HepG2 (cell line): ENCODE measurements at regions not wholly inside any gene's neighbourhood (a gene's known extent, or its start where the extent isn't known, plus 50 kb on each side); places are given as distances from the start of the nearest gene placed in this dataset.

Source experiments
- ATAC-seq: fragments of 200-7000 bp; cut with Tn5 transposase; 3 replicates; pipeline ENCODE4 v1.9.1; 2020; ENCODE audit warnings: mild to moderate bottlenecking, moderate library complexity
- BruUV-seq: library from RNA; stranded (reverse); fragments of 400-500 nt; replicated peaks from 2 replicates; lab custom pipeline; 2021; lab: Mats Ljungman, UMichigan
- CTCF ChIA-PET: fragments of 300-600 bp; formaldehyde crosslinking; extraction: SDS; loops from one replicate; lab custom pipeline; 2021; ENCODE audit warnings: low total read pairs, inconsistent platforms, low intra/inter-chr PET ratio; lab: Yijun Ruan, JAX
- POLR2A ChIA-PET: fragments of 350-600 bp; sonication (Branson Sonifier 250); formaldehyde crosslinking; loops from one replicate; lab custom pipeline; 2020; ENCODE audit warnings: antibody characterized with exemption, inconsistent platforms; lab: Yijun Ruan, JAX
- DNase-seq: peaks from one replicate; pipeline ENCODE4 v3.0.0-alpha.2; 2015; ENCODE audit warnings: low spot score
- FAIRE-seq: peaks from 3 replicates; lab custom pipeline; 2011; peaks lifted over from hg19 to GRCh38; lab: Jason Lieb, UNC
- H2AFZ ChIP-seq: one replicate; pipeline ENCODE4 v1.6.1; 2011; ENCODE audit warnings: low read length, inconsistent platforms
- H3K27ac ChIP-seq: fragments of 300-600 bp; 3 replicates; pipeline ENCODE4 v1.8.0; 2011; ENCODE audit warnings: mixed run types, mild to moderate bottlenecking, mixed read lengths, low read length, inconsistent platforms; ENCODE audit not compliant: insufficient read depth; ENCODE audit errors: extremely low read length
- H3K27me3 ChIP-seq, 2 experiments: fragments of 200-600 bp in 1 of 2; 2 replicates in 1 of 2; 3 replicates in 1 of 2; pipeline versions ENCODE4 v1.6.0 to v1.8.0; 2011; ENCODE audit warnings: low read length in 2 of 2, mild to moderate bottlenecking in 2 of 2, moderate library complexity in 2 of 2, inconsistent platforms in 1 of 2; ENCODE audit not compliant: insufficient read depth in 2 of 2, control insufficient read depth in 1 of 2
- H3K36me3 ChIP-seq, 2 experiments: fragments of 200-600 bp in 1 of 2; replicated peaks in 1 of 2; 2 replicates in 1 of 2; 3 replicates in 1 of 2; pipeline versions ENCODE4 v1.5.1 to v1.8.0; 2011; ENCODE audit warnings: low read length in 2 of 2, inconsistent platforms in 1 of 2; ENCODE audit not compliant: insufficient read depth in 2 of 2, control insufficient read depth in 1 of 2
- H3K4me1 ChIP-seq: 2 replicates; pipeline ENCODE4 v1.5.1; 2012; ENCODE audit warnings: low read length, inconsistent platforms; ENCODE audit not compliant: insufficient read depth
- H3K4me2 ChIP-seq: 2 replicates; pipeline ENCODE4 v1.6.0; 2011; ENCODE audit warnings: low read depth, low read length, inconsistent platforms
- H3K4me3 ChIP-seq, 3 experiments: fragments of 200-600 bp in 1 of 3; sonication (generic), shearing (Covaris generic) in 1 of 3; replicated peaks in 1 of 3; 2 replicates each; pipeline ENCODE4 v1.5.1; 2011 to 2016; ENCODE audit warnings: low read length in 3 of 3, inconsistent platforms in 2 of 3, low read depth in 2 of 3, mild to moderate bottlenecking in 2 of 3, control low read depth in 1 of 3, mixed read lengths in 1 of 3; ENCODE audit not compliant: insufficient read depth in 1 of 3
- H3K79me2 ChIP-seq: one replicate; pipeline ENCODE4 v1.6.1; 2011; ENCODE audit warnings: low read length, inconsistent platforms; ENCODE audit not compliant: insufficient read depth
- H3K9ac ChIP-seq: 2 replicates; pipeline ENCODE4 v1.6.0; 2011; ENCODE audit warnings: mild to moderate bottlenecking, low read depth, low read length, inconsistent platforms; ENCODE audit not compliant: insufficient read depth
- H3K9me3 ChIP-seq: 2 replicates; pipeline ENCODE4 v1.5.1; 2012; ENCODE audit warnings: mild to moderate bottlenecking, low read length
- H4K20me1 ChIP-seq: 2 replicates; pipeline ENCODE4 v1.6.0; 2011; ENCODE audit warnings: inconsistent platforms, mild to moderate bottlenecking, low read length, moderate library complexity; ENCODE audit not compliant: insufficient read depth
- GABPA ChIP-seq, 2 experiments: IDR thresholded peaks; 2 replicates each; pipeline ENCODE4 v1.6.1; 2011 to 2016; ENCODE audit warnings: low read depth in 2 of 2, low read length in 1 of 2, missing biosample characterization in 1 of 2, missing genetic modification characterization in 1 of 2
- ISX ChIP-seq: sonication (generic); formaldehyde crosslinking; conservative IDR thresholded peaks from 2 replicates; pipeline ENCODE4 v1.5.0; 2020; ENCODE audit warnings: missing genetic modification reagents
- NFE2L2 ChIP-seq: fragments of 150-350 bp; IDR thresholded peaks from 2 replicates; pipeline ENCODE4 v1.6.1; 2014; ENCODE audit warnings: low read length
- NR2F6 ChIP-seq, 2 experiments: IDR thresholded peaks; 2 replicates each; pipeline ENCODE4 v1.6.1; 2016; ENCODE audit warnings: antibody characterized with exemption in 1 of 2, mild to moderate bottlenecking in 1 of 2
- PHF20 ChIP-seq: sonication (generic); formaldehyde crosslinking; IDR thresholded peaks from 2 replicates; pipeline ENCODE4 v1.5.0; 2020; ENCODE audit warnings: mild to moderate bottlenecking, missing genetic modification reagents
- REPIN1 ChIP-seq: sonication (generic); formaldehyde crosslinking; IDR thresholded peaks from 2 replicates; pipeline ENCODE4 v1.8.0; 2022; ENCODE audit warnings: missing genetic modification reagents, low read depth, mild to moderate bottlenecking, borderline replicate concordance
- RFX1 ChIP-seq: fragments of 450-650 bp; IDR thresholded peaks from 2 replicates; pipeline ENCODE4 v1.6.1; 2017
- RXRA ChIP-seq: sonication (generic); formaldehyde crosslinking; IDR thresholded peaks from 2 replicates; pipeline ENCODE4 v1.5.1; 2020; ENCODE audit warnings: missing genetic modification reagents
- TCF12 ChIP-seq, 2 experiments: fragments of 450-650 bp in 1 of 2; sonication (generic) in 1 of 2; formaldehyde crosslinking in 1 of 2; IDR thresholded peaks; 2 replicates each; pipeline versions ENCODE4 v1.6.1 to v1.8.0; 2017 to 2022; ENCODE audit warnings: antibody characterized with exemption in 1 of 2, mild to moderate bottlenecking in 1 of 2, missing genetic modification reagents in 1 of 2, moderate library complexity in 1 of 2
- ZBTB26 ChIP-seq: IDR thresholded peaks from 2 replicates; pipeline ENCODE4 v1.6.1; 2016; ENCODE audit warnings: missing compliant biosample characterization, missing genetic modification reagents, borderline replicate concordance
- ZNF451 ChIP-seq: sonication (generic); formaldehyde crosslinking; IDR thresholded peaks from 2 replicates; pipeline ENCODE4 v1.5.0; 2020; ENCODE audit warnings: mild to moderate bottlenecking, missing genetic modification reagents
- ZNF512 ChIP-seq: sonication (generic); formaldehyde crosslinking; IDR thresholded peaks from 2 replicates; pipeline ENCODE4 v1.4.0; 2020; ENCODE audit warnings: mild to moderate bottlenecking, missing genetic modification reagents
- ZNF530 ChIP-seq: sonication (generic); formaldehyde crosslinking; IDR thresholded peaks from 2 replicates; pipeline ENCODE4 v1.5.0; 2020; ENCODE audit warnings: low read depth, mild to moderate bottlenecking, missing genetic modification reagents
- ZNF598 ChIP-seq: sonication (generic); formaldehyde crosslinking; IDR thresholded peaks from 2 replicates; pipeline ENCODE4 v1.5.1; 2020; ENCODE audit warnings: mild to moderate bottlenecking, missing genetic modification reagents, borderline replicate concordance
- ZNF781 ChIP-seq: sonication (generic); formaldehyde crosslinking; IDR thresholded peaks from 2 replicates; pipeline ENCODE4 v1.5.1; 2020; ENCODE audit warnings: borderline replicate concordance, mild to moderate bottlenecking, missing genetic modification reagents; ENCODE audit errors: not compliant biosample characterization
- ZNF792 ChIP-seq: IDR thresholded peaks from 2 replicates; pipeline ENCODE4 v1.6.1; 2016
- WGBS: methylation state at CpG from one replicate; pipeline ENCODE4 v1.1.6; 2017; ENCODE audit warnings: low lambda C conversion rate; 5-methylcytosine and 5-hydroxymethylcytosine counted together
- in situ Hi-C: cut with HindIII; loops from 2 replicates; pipeline ENCODE4 v1.10.0; 2017; ENCODE audit warnings: low pct_unique_long_range_greater_than_20kb; ENCODE audit not compliant: extremely low pct_ligation_motif_present
- intact Hi-C: fragments of 100-400 bp; cut with micrococcal nuclease; formaldehyde crosslinking; loops from one replicate; pipeline ENCODE4 v1.10.0; 2022; ENCODE audit not compliant: unreplicated experiment
- TF ChIP-seq, protein P1 (sequence below): fragments of 450-650 bp; IDR thresholded peaks from 2 replicates; pipeline ENCODE4 v1.6.1; 2017
- TF ChIP-seq, protein P2 (sequence below): IDR thresholded peaks from 2 replicates; pipeline ENCODE4 v1.6.1; 2016
- TF ChIP-seq, protein P3 (sequence below): sonication (generic); formaldehyde crosslinking; IDR thresholded peaks from 2 replicates; pipeline ENCODE4 v1.8.0; 2022; ENCODE audit warnings: missing genetic modification reagents, mild to moderate bottlenecking, moderate library complexity, borderline replicate concordance

DNA sequence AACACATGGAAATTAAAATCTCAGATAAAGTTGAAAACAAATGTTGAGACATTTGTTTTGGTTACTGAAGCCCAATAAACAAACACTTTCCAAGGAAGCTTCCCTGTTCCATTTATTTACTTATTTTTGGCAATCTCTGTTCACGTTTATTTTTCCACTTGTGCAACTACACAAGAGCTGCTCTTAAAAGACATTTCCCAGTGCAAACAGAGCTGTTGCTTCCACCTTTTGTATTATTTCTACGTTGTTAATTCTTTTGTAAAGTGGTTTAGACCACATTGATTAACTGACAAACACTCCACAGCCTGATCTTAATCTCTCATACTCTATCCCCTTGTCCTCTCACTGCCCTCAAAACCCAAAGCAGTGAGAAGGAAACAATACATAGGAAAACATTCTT, 757.6 kb downstream of the LIG4 start:
- H3K9ac ChIP-seq: no peak overlapping the region
- intact Hi-C loops: no loop called here
- no peak overlapping the region for H3K4me3 ChIP-seq
- H3K36me3 ChIP-seq: no peaks in the 10 kb centered on the region
- DNase-seq (no peak), FAIRE-seq (no peak), ATAC-seq (no peak)
- no peaks in the 10 kb centered on the region for H4K20me1 ChIP-seq
- H3K79me2 ChIP-seq: no peaks in the 10 kb centered on the region
- CTCF ChIA-PET: no interaction called here
- peaks cover 29% of the 10 kb centered on the region for H3K9me3 ChIP-seq
- in situ Hi-C loops: no loop called here
- H2AFZ ChIP-seq: no peak overlapping the region
- no peak overlapping the region for H3K4me2 ChIP-seq
- H3K27me3 ChIP-seq: no peaks in the 10 kb centered on the region
- WGBS: 0% methylated on average over 2 of the region's 2 CpGs
- TF ChIP-seq ZNF598 (CRISPR knock-in tag) (no peak), NFE2L2 (no peak), ISX (CRISPR knock-in tag) (no peak), REPIN1 (no peak), TCF12 (IDR thresholded peaks at IDR 0.05) (no peak), TCF12 (CRISPR knock-in tag; IDR thresholded peaks at IDR 0.05) (no peak), ZNF792 (CRISPR knock-in tag) (no peak), ZNF781 (CRISPR knock-in tag) (no peak), RFX1 (no peak), GABPA (IDR thresholded peaks at IDR 0.05; ENCODE audit: low read depth, low read length) (no peak), GABPA (CRISPR knock-in tag; IDR thresholded peaks at IDR 0.05; ENCODE audit: low read depth) (no peak), ZNF530 (CRISPR knock-in tag) (no peak), PHF20 (CRISPR knock-in tag) (no peak), NR2F6 (IDR thresholded peaks at IDR 0.05) (no peak), NR2F6 (CRISPR knock-in tag; IDR thresholded peaks at IDR 0.05) (no peak), RXRA (CRISPR knock-in tag) (no peak), ZNF512 (CRISPR knock-in tag) (no peak), ZNF451 (no peak), ZBTB26 (CRISPR knock-in tag) (no peak)
- TF ChIP-seq, protein P1, sequence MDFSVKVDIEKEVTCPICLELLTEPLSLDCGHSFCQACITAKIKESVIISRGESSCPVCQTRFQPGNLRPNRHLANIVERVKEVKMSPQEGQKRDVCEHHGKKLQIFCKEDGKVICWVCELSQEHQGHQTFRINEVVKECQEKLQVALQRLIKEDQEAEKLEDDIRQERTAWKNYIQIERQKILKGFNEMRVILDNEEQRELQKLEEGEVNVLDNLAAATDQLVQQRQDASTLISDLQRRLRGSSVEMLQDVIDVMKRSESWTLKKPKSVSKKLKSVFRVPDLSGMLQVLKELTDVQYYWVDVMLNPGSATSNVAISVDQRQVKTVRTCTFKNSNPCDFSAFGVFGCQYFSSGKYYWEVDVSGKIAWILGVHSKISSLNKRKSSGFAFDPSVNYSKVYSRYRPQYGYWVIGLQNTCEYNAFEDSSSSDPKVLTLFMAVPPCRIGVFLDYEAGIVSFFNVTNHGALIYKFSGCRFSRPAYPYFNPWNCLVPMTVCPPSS: no peak
- TF ChIP-seq, protein P2, sequence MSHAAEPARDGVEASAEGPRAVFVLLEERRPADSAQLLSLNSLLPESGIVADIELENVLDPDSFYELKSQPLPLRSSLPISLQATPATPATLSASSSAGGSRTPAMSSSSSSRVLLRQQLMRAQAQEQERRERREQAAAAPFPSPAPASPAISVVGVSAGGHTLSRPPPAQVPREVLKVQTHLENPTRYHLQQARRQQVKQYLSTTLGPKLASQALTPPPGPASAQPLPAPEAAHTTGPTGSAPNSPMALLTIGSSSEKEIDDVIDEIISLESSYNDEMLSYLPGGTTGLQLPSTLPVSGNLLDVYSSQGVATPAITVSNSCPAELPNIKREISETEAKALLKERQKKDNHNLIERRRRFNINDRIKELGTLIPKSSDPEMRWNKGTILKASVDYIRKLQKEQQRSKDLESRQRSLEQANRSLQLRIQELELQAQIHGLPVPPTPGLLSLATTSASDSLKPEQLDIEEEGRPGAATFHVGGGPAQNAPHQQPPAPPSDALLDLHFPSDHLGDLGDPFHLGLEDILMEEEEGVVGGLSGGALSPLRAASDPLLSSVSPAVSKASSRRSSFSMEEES (CRISPR knock-in tag): no peak
- TF ChIP-seq, protein P3, sequence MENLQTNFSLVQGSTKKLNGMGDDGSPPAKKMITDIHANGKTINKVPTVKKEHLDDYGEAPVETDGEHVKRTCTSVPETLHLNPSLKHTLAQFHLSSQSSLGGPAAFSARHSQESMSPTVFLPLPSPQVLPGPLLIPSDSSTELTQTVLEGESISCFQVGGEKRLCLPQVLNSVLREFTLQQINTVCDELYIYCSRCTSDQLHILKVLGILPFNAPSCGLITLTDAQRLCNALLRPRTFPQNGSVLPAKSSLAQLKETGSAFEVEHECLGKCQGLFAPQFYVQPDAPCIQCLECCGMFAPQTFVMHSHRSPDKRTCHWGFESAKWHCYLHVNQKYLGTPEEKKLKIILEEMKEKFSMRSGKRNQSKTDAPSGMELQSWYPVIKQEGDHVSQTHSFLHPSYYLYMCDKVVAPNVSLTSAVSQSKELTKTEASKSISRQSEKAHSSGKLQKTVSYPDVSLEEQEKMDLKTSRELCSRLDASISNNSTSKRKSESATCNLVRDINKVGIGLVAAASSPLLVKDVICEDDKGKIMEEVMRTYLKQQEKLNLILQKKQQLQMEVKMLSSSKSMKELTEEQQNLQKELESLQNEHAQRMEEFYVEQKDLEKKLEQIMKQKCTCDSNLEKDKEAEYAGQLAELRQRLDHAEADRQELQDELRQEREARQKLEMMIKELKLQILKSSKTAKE (CRISPR knock-in tag): no peak
- TF ChIP-seq, all 625 proteins: peak for 0
- POLR2A ChIA-PET: no interaction called here
- no TSS peak for BruUV-seq
- Histone ChIP-seq H3K4me1 (no peaks in the 10 kb centered on the region), H3K27ac (no peak overlapping the region)
